Neural cell (in vitro differentiated cells): ENCODE measurements at regions not wholly inside any gene's neighbourhood (a gene's known extent, or its start where the extent isn't known, plus 50 kb on each side); places are given as distances from the start of the nearest gene placed in this dataset.

Experiments used
- EP300 ChIP-seq: fragments of 450-650 bp; conservative IDR thresholded peaks from 2 replicates; pipeline ENCODE4 v1.6.1; 2014; ENCODE audit warnings: antibody characterized with exemption, mild to moderate bottlenecking, moderate library complexity; ENCODE audit not compliant: poor library complexity, severe bottlenecking
- EZH2 ChIP-seq: fragments of 200-600, 300-800 bp; shearing (Covaris generic), sonication (generic); IDR thresholded peaks from 2 replicates; pipeline ENCODE4 v1.6.1; 2014; ENCODE audit warnings: antibody characterized with exemption, low read length, borderline replicate concordance, mild to moderate bottlenecking; ENCODE audit not compliant: insufficient read depth, poor library complexity, severe bottlenecking
- POLR2AphosphoS5 ChIP-seq: IDR thresholded peaks from 2 replicates; pipeline ENCODE4 v1.6.1; 2012
- RAD21 ChIP-seq: fragments of 450-650 bp; conservative IDR thresholded peaks from 2 replicates; pipeline ENCODE4 v1.6.1; 2014; ENCODE audit warnings: antibody characterized with exemption, mild to moderate bottlenecking, moderate library complexity
- REST ChIP-seq: IDR thresholded peaks from 2 replicates; pipeline ENCODE4 v1.6.1; 2012; ENCODE audit warnings: borderline replicate concordance
- SMC3 ChIP-seq: fragments of 450-650 bp; conservative IDR thresholded peaks from 2 replicates; pipeline ENCODE4 v1.6.1; 2014; ENCODE audit warnings: antibody characterized with exemption, mild to moderate bottlenecking, moderate library complexity; ENCODE audit not compliant: poor library complexity
- TAF1 ChIP-seq: IDR thresholded peaks from 2 replicates; pipeline ENCODE4 v1.6.1; 2012; ENCODE audit warnings: low read depth
- TF ChIP-seq, protein P1 (sequence below): fragments of 450-650 bp; IDR thresholded peaks from 2 replicates; pipeline ENCODE4 v1.5.1; 2014; ENCODE audit warnings: antibody characterized with exemption, mild to moderate bottlenecking, moderate library complexity; ENCODE audit not compliant: poor library complexity, severe bottlenecking

- TF ChIP-seq EZH2 (no peak), EP300 (no peak), POLR2AphosphoS5 (no peak), TAF1 (no peak), REST (no peak), SMC3 (no peak), RAD21 (no peak)
- TF ChIP-seq, protein P1, sequence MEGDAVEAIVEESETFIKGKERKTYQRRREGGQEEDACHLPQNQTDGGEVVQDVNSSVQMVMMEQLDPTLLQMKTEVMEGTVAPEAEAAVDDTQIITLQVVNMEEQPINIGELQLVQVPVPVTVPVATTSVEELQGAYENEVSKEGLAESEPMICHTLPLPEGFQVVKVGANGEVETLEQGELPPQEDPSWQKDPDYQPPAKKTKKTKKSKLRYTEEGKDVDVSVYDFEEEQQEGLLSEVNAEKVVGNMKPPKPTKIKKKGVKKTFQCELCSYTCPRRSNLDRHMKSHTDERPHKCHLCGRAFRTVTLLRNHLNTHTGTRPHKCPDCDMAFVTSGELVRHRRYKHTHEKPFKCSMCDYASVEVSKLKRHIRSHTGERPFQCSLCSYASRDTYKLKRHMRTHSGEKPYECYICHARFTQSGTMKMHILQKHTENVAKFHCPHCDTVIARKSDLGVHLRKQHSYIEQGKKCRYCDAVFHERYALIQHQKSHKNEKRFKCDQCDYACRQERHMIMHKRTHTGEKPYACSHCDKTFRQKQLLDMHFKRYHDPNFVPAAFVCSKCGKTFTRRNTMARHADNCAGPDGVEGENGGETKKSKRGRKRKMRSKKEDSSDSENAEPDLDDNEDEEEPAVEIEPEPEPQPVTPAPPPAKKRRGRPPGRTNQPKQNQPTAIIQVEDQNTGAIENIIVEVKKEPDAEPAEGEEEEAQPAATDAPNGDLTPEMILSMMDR, result no peak
Observed at GRCh38 chr5:62134811-62135210, 171.2 kb upstream of the KIF2A start.
